Cardiac muscle cell (in vitro differentiated cells and primary cell): ENCODE measurements at regions not wholly inside any gene's neighbourhood (a gene's known extent, or its start where the extent isn't known, plus 50 kb on each side); places are given as distances from the start of the nearest gene placed in this dataset.

Experiments used
- DNase-seq, 2 donors: peaks; one replicate each; pipeline versions ENCODE4 v3.0.0 to v3.0.0-alpha.2; 2010 to 2017; ENCODE audit warnings: low read depth in 1 of 2, low spot score in 1 of 2
- H3K27ac ChIP-seq: fragments of 200-600 bp; sonication (generic); 2 replicates; pipeline ENCODE4 v1.5.1; 2016
- H3K27me3 ChIP-seq: fragments of 200-600 bp; sonication (generic); 2 replicates; pipeline ENCODE4 v1.6.0; 2016; ENCODE audit warnings: control low read depth
- H3K36me3 ChIP-seq: fragments of 200-600 bp; sonication (generic); 2 replicates; pipeline ENCODE4 v1.5.1; 2016; ENCODE audit warnings: control low read depth
- H3K4me1 ChIP-seq: fragments of 200-600 bp; sonication (generic); 2 replicates; pipeline ENCODE4 v1.8.1; 2017; ENCODE audit warnings: low read depth, mild to moderate bottlenecking, mixed run types
- H3K4me3 ChIP-seq: fragments of 200-600 bp; sonication (generic); 2 replicates; pipeline ENCODE4 v1.5.1; 2016; ENCODE audit warnings: mild to moderate bottlenecking
- H3K9me3 ChIP-seq: fragments of 200-600 bp; sonication (generic); 2 replicates; pipeline ENCODE4 v1.5.1; 2017; ENCODE audit warnings: low read depth, mild to moderate bottlenecking, control low read depth
- CTCF ChIP-seq: IDR thresholded peaks from 2 replicates; pipeline ENCODE4 v1.5.1; 2012; ENCODE audit warnings: low read depth, mild to moderate bottlenecking, low read length

GRCh38 chr10:57262892-57263291 is 901.8 kb upstream of the ZWINT start:
- Histone ChIP-seq H3K4me1 (peaks cover 25% of the 10 kb centered on the region), H3K27me3 (no peaks in the 10 kb centered on the region), H3K4me3 (no peak overlapping the region), H3K9me3 (no peaks in the 10 kb centered on the region), H3K27ac (peak overlapping the region; percentile 35), H3K36me3 (no peaks in the 10 kb centered on the region)
- peak in 1 of 2 donors; percentile 3 for DNase-seq
- TF ChIP-seq CTCF, result no peak

- DNase-seq, result no peak
- no peak for TF ChIP-seq CTCF
- Histone ChIP-seq H3K27ac (no peak overlapping the region), H3K36me3 (no peaks in the 10 kb centered on the region), H3K27me3 (no peaks in the 10 kb centered on the region), H3K4me3 (no peak overlapping the region), H3K9me3 (no peaks in the 10 kb centered on the region), H3K4me1 (peaks cover 22% of the 10 kb centered on the region)
Measured at GRCh38 chr10:57260175-57260574, 899.1 kb upstream of the ZWINT start.

DNA sequence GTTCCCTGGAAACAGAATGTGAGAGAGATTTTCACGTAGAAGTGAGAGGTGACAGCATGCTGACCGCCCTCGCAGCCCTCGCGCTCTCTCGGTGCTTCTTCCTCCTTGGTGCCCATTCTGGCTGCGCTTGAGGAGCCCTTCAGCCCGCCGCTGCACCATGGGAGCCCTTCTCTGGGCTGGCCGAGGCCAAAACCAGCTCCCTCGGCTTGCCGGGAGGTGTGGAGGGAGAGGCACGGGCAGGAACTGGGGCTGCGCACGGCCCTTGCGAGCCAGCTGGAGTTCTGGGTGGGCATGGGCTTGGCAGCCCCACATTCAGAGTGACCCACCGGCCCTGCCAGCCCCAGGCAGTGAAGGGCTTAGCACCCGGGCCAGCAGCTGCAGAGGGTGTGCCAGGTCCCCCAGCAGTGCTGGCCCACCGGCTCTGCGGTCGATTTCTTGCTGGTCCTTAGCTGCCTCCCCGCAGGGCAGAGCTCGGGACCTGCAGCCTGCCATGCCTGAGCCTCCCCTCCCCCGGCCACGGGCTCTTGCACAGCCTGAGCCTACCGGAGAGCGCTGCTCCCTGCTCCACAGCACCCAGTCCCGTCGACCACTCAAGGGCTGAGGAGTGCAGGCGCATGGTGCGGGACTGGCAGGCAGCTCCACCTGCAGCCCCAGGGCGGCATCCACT is 888.7 kb upstream of the ZWINT start:
- no peaks in the 10 kb centered on the region for H3K27me3 ChIP-seq
- no peak for DNase-seq
- no peak overlapping the region for H3K27ac ChIP-seq
- H3K36me3 ChIP-seq, result no peaks in the 10 kb centered on the region
- H3K4me3 ChIP-seq, result no peak overlapping the region
- no peak for TF ChIP-seq CTCF
- H3K4me1 ChIP-seq, result peaks cover 7% of the 10 kb centered on the region
- H3K9me3 ChIP-seq, result no peaks in the 10 kb centered on the region

- Histone ChIP-seq H3K4me3 (no peak overlapping the region), H3K36me3 (no peaks in the 10 kb centered on the region), H3K27ac (no peak overlapping the region), H3K27me3 (no peaks in the 10 kb centered on the region), H3K9me3 (no peaks in the 10 kb centered on the region), H3K4me1 (no peaks in the 10 kb centered on the region)
- no peak for DNase-seq
- no peak for TF ChIP-seq CTCF
Measured at GRCh38 chr10:57247271-57247670, 886.2 kb upstream of the ZWINT start.

- no peak for DNase-seq
- Histone ChIP-seq H3K36me3 (no peaks in the 10 kb centered on the region), H3K4me3 (no peak overlapping the region), H3K9me3 (no peaks in the 10 kb centered on the region), H3K27ac (no peak overlapping the region), H3K4me1 (no peaks in the 10 kb centered on the region), H3K27me3 (no peaks in the 10 kb centered on the region)
- TF ChIP-seq CTCF, result no peak
Measured at GRCh38 chr10:57225920-57226319, 864.9 kb upstream of the ZWINT start.
